Stimulated activated CD8-positive, alpha-beta memory T cell treated with anti-CD3 and anti-CD28 coated beads, Interleukin-7, amount 100 ng/mL, for 48 hours (primary cell): ENCODE measurements at regions not wholly inside any gene's neighbourhood (a gene's known extent, or its start where the extent isn't known, plus 50 kb on each side); places are given as distances from the start of the nearest gene placed in this dataset.
"Not testable (repeated sequence)": the region's sequence is repeated elsewhere in the genome, so short reads cannot be mapped to it uniquely, and the experiment has no call there.

Experiments used
- DNase-seq, 2 donors: peaks; one replicate each; pipeline ENCODE4 v3.0.0-alpha.2; 2020; ENCODE audit warnings: low read depth in 1 of 2; ENCODE audit errors: extremely low read depth in 1 of 2

GRCh38 chr5:53265043-53265442, 155.5 kb upstream of the MOCS2 start:
- DNase-seq = no peak

GRCh38 chr5:53268241-53268640, 158.7 kb upstream of the MOCS2 start:
- not testable (repeated sequence) for DNase-seq

- DNase-seq = no peak
These were observed 166.1 kb upstream of the MOCS2 start for GRCh38 chr5:53275666-53276065.

GRCh38 chr5:53276825-53277224, 167.3 kb upstream of the MOCS2 start:
- DNase-seq = no peak

- no peak for DNase-seq
These were observed 167.9 kb upstream of the MOCS2 start for GRCh38 chr5:53277491-53277890.

GRCh38 chr5:53287573-53287972, 178.0 kb upstream of the MOCS2 start:
- DNase-seq = no peak

- DNase-seq = no peak
These were observed 179.0 kb upstream of the MOCS2 start for GRCh38 chr5:53288511-53288910.

- no peak for DNase-seq
These were observed 181.5 kb upstream of the MOCS2 start for GRCh38 chr5:53291047-53291446.

GRCh38 chr5:53291528-53291927, 182.0 kb upstream of the MOCS2 start:
- no peak for DNase-seq

- DNase-seq = no peak
These were observed 181.6 kb upstream of the FST start for GRCh38 chr5:53298841-53299240.

GRCh38 chr5:53302529-53302928, 177.9 kb upstream of the FST start:
- no peak for DNase-seq

- DNase-seq = no peak
These were observed 177.3 kb upstream of the FST start for GRCh38 chr5:53303105-53303504.

- not testable (repeated sequence) for DNase-seq
These were observed 175.1 kb upstream of the FST start for GRCh38 chr5:53305316-53305715.

- DNase-seq = no peak
These were observed 170.8 kb upstream of the FST start for GRCh38 chr5:53309653-53310052.

- no peak for DNase-seq
These were observed 168.7 kb upstream of the FST start for GRCh38 chr5:53311681-53312080.

GRCh38 chr5:53313145-53313544, 167.3 kb upstream of the FST start:
- DNase-seq = no peak

GRCh38 chr5:53318303-53318702, 162.1 kb upstream of the FST start:
- no peak for DNase-seq

GRCh38 chr5:53319315-53319714, 161.1 kb upstream of the FST start:
- DNase-seq = no peak

GRCh38 chr5:53321073-53321472, 159.4 kb upstream of the FST start:
- DNase-seq = no peak

- no peak for DNase-seq
These were observed 158.7 kb upstream of the FST start for GRCh38 chr5:53321721-53322120.

GRCh38 chr5:53322257-53322656, 158.2 kb upstream of the FST start:
- no peak for DNase-seq

GRCh38 chr5:53323511-53323910, 156.9 kb upstream of the FST start:
- DNase-seq = no peak

GRCh38 chr5:53323943-53324642, 156.3 kb upstream of the FST start:
- no peak for DNase-seq
